Activated CD4-positive, alpha-beta memory T cell treated with anti-CD3 and anti-CD28 coated beads, Interleukin-2, amount 10 ng/mL, durations not matched to agents 7 days and 5 days (primary cell): ENCODE measurements at regions not wholly inside any gene's neighbourhood (a gene's known extent, or its start where the extent isn't known, plus 50 kb on each side); places are given as distances from the start of the nearest gene placed in this dataset.

Experiments used
- CTCF ChIA-PET: fragments of 350-600 bp; sonication (Branson Sonifier 250); formaldehyde crosslinking; loops from one replicate; lab custom pipeline; 2021; ENCODE audit warnings: antibody characterized with exemption, inconsistent platforms; lab: Charles Lee
- POLR2A ChIA-PET: fragments of 350-600 bp; sonication (Branson Sonifier 250); formaldehyde crosslinking; loops from one replicate; lab custom pipeline; 2021; ENCODE audit warnings: antibody characterized with exemption; lab: Charles Lee
- DNase-seq: peaks from one replicate; pipeline ENCODE4 v3.0.0-alpha.2; 2020
- H3K27ac Mint-ChIP-seq: one replicate; pipeline ENCODE4 v1.8.0; 2021; ENCODE audit warnings: mild to moderate bottlenecking, mixed read lengths
- H3K27me3 Mint-ChIP-seq: one replicate; pipeline ENCODE4 v1.8.0; 2021; ENCODE audit warnings: mixed read lengths
- H3K36me3 Mint-ChIP-seq: one replicate; pipeline ENCODE4 v1.8.0; 2021; ENCODE audit warnings: low read depth, mixed read lengths
- H3K4me1 Mint-ChIP-seq: one replicate; pipeline ENCODE4 v1.8.0; 2021; ENCODE audit warnings: mixed read lengths
- H3K4me3 Mint-ChIP-seq: one replicate; pipeline ENCODE4 v1.8.0; 2021; ENCODE audit warnings: mild to moderate bottlenecking, mixed read lengths
- H3K9me3 Mint-ChIP-seq: one replicate; pipeline ENCODE4 v1.8.0; 2021; ENCODE audit warnings: mixed read lengths

- DNase-seq, result no peak
- H3K4me1 Mint-ChIP-seq, result no peaks in the 10 kb centered on the region
- no peaks in the 10 kb centered on the region for H3K9me3 Mint-ChIP-seq
- ChIA-PET CTCF (no interaction called here), POLR2A (no interaction called here)
- H3K36me3 Mint-ChIP-seq, result no peaks in the 10 kb centered on the region
- H3K4me3 Mint-ChIP-seq, result no peak overlapping the region
- H3K27me3 Mint-ChIP-seq, result no peaks in the 10 kb centered on the region
- H3K27ac Mint-ChIP-seq, result no peak overlapping the region
These were observed 166.6 kb downstream of the DKK2 start for GRCh38 chr4:106869551-106869950.

GRCh38 chr4:106868381-106869035 is 167.6 kb downstream of the DKK2 start:
- ChIA-PET POLR2A (no interaction called here), CTCF (no interaction called here)
- no peak for DNase-seq
- Mint-ChIP-seq H3K36me3 (no peaks in the 10 kb centered on the region), H3K27ac (no peak overlapping the region), H3K4me1 (no peaks in the 10 kb centered on the region), H3K4me3 (no peak overlapping the region), H3K27me3 (no peaks in the 10 kb centered on the region), H3K9me3 (no peaks in the 10 kb centered on the region)

- Mint-ChIP-seq H3K4me3 (no peak overlapping the region), H3K27ac (no peak overlapping the region)
These were observed 171.9 kb downstream of the DKK2 start for GRCh38 chr4:106864231-106864630.

GRCh38 chr4:106854569-106855351 is 181.4 kb downstream of the DKK2 start:
- no peaks in the 10 kb centered on the region for H3K27me3 Mint-ChIP-seq
- no peak overlapping the region for H3K27ac Mint-ChIP-seq
- no peaks in the 10 kb centered on the region for H3K4me1 Mint-ChIP-seq
- ChIA-PET CTCF (no interaction called here), POLR2A (no interaction called here)
- no peaks in the 10 kb centered on the region for H3K36me3 Mint-ChIP-seq
- H3K4me3 Mint-ChIP-seq, result no peak overlapping the region
- no peaks in the 10 kb centered on the region for H3K9me3 Mint-ChIP-seq
- DNase-seq, result no peak

More at GRCh38 chr4:106864231-106864630, 171.9 kb downstream of the DKK2 start:
- no peaks in the 10 kb centered on the region for H3K27me3 Mint-ChIP-seq
- ChIA-PET CTCF (no interaction called here), POLR2A (no interaction called here)
- DNase-seq, result no peak
- H3K4me1 Mint-ChIP-seq, result no peaks in the 10 kb centered on the region
- H3K9me3 Mint-ChIP-seq, result no peaks in the 10 kb centered on the region
- no peaks in the 10 kb centered on the region for H3K36me3 Mint-ChIP-seq

GRCh38 chr4:106852426-106852825 is 183.7 kb downstream of the DKK2 start:
- Mint-ChIP-seq H3K27ac (no peak overlapping the region), H3K36me3 (no peaks in the 10 kb centered on the region), H3K4me3 (no peak overlapping the region), H3K27me3 (no peaks in the 10 kb centered on the region), H3K9me3 (no peaks in the 10 kb centered on the region), H3K4me1 (no peaks in the 10 kb centered on the region)
- CTCF ChIA-PET, result no interaction called here
- no peak for DNase-seq
- POLR2A ChIA-PET, result no interaction called here

- no peaks in the 10 kb centered on the region for H3K4me1 Mint-ChIP-seq
- no peaks in the 10 kb centered on the region for H3K36me3 Mint-ChIP-seq
- no peak overlapping the region for H3K27ac Mint-ChIP-seq
- ChIA-PET POLR2A (no interaction called here), CTCF (no interaction called here)
- H3K27me3 Mint-ChIP-seq, result no peaks in the 10 kb centered on the region
- no peak overlapping the region for H3K4me3 Mint-ChIP-seq
- DNase-seq, result no peak
- no peaks in the 10 kb centered on the region for H3K9me3 Mint-ChIP-seq
These were observed 184.4 kb downstream of the DKK2 start for GRCh38 chr4:106851726-106852125.

- Mint-ChIP-seq H3K27ac (no peak overlapping the region), H3K4me3 (no peak overlapping the region), H3K27me3 (no peaks in the 10 kb centered on the region), H3K9me3 (no peaks in the 10 kb centered on the region), H3K4me1 (no peaks in the 10 kb centered on the region), H3K36me3 (no peaks in the 10 kb centered on the region)
- POLR2A ChIA-PET, result no interaction called here
- CTCF ChIA-PET, result no interaction called here
- DNase-seq, result no peak
These were observed 185.4 kb downstream of the DKK2 start for GRCh38 chr4:106850691-106851090.

- ChIA-PET POLR2A (no interaction called here), CTCF (no interaction called here)
- H3K36me3 Mint-ChIP-seq, result no peaks in the 10 kb centered on the region
- H3K27ac Mint-ChIP-seq, result no peak overlapping the region
- H3K4me1 Mint-ChIP-seq, result no peaks in the 10 kb centered on the region
- no peak overlapping the region for H3K4me3 Mint-ChIP-seq
- no peaks in the 10 kb centered on the region for H3K27me3 Mint-ChIP-seq
- H3K9me3 Mint-ChIP-seq, result peaks cover 7% of the 10 kb centered on the region
- no peak for DNase-seq
These were observed 200.2 kb downstream of the DKK2 start for GRCh38 chr4:106835919-106836318.

- H3K27ac Mint-ChIP-seq, result no peak overlapping the region
- H3K27me3 Mint-ChIP-seq, result no peaks in the 10 kb centered on the region
- no peak for DNase-seq
- POLR2A ChIA-PET, result no interaction called here
- no peaks in the 10 kb centered on the region for H3K36me3 Mint-ChIP-seq
- no peak overlapping the region for H3K4me3 Mint-ChIP-seq
- no peaks in the 10 kb centered on the region for H3K4me1 Mint-ChIP-seq
- peaks cover 2% of the 10 kb centered on the region for H3K9me3 Mint-ChIP-seq
- CTCF ChIA-PET, result no interaction called here
These were observed 205.2 kb downstream of the DKK2 start for GRCh38 chr4:106830879-106831278.

- Mint-ChIP-seq H3K36me3 (no peaks in the 10 kb centered on the region), H3K27me3 (no peaks in the 10 kb centered on the region), H3K4me3 (no peak overlapping the region), H3K4me1 (no peaks in the 10 kb centered on the region), H3K9me3 (peaks cover 1% of the 10 kb centered on the region), H3K27ac (no peak overlapping the region)
- CTCF ChIA-PET, result no interaction called here
- no peak for DNase-seq
- POLR2A ChIA-PET, result no interaction called here
These were observed 217.3 kb downstream of the DKK2 start for GRCh38 chr4:106818764-106819163.

GRCh38 chr4:106816496-106816895 is 219.6 kb downstream of the DKK2 start:
- H3K4me3 Mint-ChIP-seq, result no peak overlapping the region
- H3K27ac Mint-ChIP-seq, result no peak overlapping the region
- no peaks in the 10 kb centered on the region for H3K27me3 Mint-ChIP-seq
- H3K36me3 Mint-ChIP-seq, result no peaks in the 10 kb centered on the region
- CTCF ChIA-PET, result no interaction called here
- no peaks in the 10 kb centered on the region for H3K4me1 Mint-ChIP-seq
- no peak for DNase-seq
- POLR2A ChIA-PET, result no interaction called here
- no peaks in the 10 kb centered on the region for H3K9me3 Mint-ChIP-seq

- ChIA-PET POLR2A (no interaction called here), CTCF (no interaction called here)
- DNase-seq, result no peak
- no peak overlapping the region for H3K4me3 Mint-ChIP-seq
- H3K4me1 Mint-ChIP-seq, result no peaks in the 10 kb centered on the region
- H3K27me3 Mint-ChIP-seq, result no peaks in the 10 kb centered on the region
- H3K9me3 Mint-ChIP-seq, result no peaks in the 10 kb centered on the region
- no peaks in the 10 kb centered on the region for H3K36me3 Mint-ChIP-seq
- no peak overlapping the region for H3K27ac Mint-ChIP-seq
These were observed 226.0 kb downstream of the DKK2 start for GRCh38 chr4:106810122-106810521.

- H3K4me1 Mint-ChIP-seq, result no peaks in the 10 kb centered on the region
- ChIA-PET CTCF (no interaction called here), POLR2A (no interaction called here)
- H3K27me3 Mint-ChIP-seq, result no peaks in the 10 kb centered on the region
- no peak for DNase-seq
- no peaks in the 10 kb centered on the region for H3K36me3 Mint-ChIP-seq
- no peak overlapping the region for H3K4me3 Mint-ChIP-seq
- no peak overlapping the region for H3K27ac Mint-ChIP-seq
- no peaks in the 10 kb centered on the region for H3K9me3 Mint-ChIP-seq
These were observed 227.0 kb downstream of the DKK2 start for GRCh38 chr4:106809076-106809475.
